ENCODE measurements at regions not wholly inside any gene's neighbourhood (a gene's known extent, or its start where the extent isn't known, plus 50 kb on each side); places are given as distances from the start of the nearest gene placed in this dataset.

DNA sequence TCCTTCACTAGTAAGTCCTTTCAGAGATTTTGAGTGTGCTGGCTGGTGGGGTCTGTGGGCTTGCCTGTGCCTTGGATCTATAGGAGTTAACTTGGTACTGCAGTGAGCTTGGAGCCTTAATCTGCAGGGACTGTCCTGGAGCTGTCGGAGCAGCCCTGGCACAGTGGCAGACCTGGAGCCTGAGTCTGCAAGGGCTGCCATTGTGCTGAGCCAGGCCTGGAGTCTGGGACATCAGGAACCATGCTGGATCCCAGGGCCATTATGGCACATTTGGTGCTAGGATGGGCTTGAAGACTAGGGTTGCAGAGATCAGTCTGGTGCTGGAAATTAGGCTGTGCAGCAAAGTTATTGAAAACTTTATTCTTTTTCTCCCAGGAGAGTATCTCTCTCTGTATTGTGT, 665.4 kb downstream of the METTL15 start:
- no peaks in the 10 kb centered on the region for H3K36me3 ChIP-seq (ENCODE audit: control insufficient read depth, insufficient read depth, low read length)
- no peak overlapping the region for H3K4me3 ChIP-seq (replicated peaks; ENCODE audit: low read depth, low read length)
- TF ChIP-seq, protein P1, sequence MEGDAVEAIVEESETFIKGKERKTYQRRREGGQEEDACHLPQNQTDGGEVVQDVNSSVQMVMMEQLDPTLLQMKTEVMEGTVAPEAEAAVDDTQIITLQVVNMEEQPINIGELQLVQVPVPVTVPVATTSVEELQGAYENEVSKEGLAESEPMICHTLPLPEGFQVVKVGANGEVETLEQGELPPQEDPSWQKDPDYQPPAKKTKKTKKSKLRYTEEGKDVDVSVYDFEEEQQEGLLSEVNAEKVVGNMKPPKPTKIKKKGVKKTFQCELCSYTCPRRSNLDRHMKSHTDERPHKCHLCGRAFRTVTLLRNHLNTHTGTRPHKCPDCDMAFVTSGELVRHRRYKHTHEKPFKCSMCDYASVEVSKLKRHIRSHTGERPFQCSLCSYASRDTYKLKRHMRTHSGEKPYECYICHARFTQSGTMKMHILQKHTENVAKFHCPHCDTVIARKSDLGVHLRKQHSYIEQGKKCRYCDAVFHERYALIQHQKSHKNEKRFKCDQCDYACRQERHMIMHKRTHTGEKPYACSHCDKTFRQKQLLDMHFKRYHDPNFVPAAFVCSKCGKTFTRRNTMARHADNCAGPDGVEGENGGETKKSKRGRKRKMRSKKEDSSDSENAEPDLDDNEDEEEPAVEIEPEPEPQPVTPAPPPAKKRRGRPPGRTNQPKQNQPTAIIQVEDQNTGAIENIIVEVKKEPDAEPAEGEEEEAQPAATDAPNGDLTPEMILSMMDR (IDR thresholded peaks at IDR 0.05; ENCODE audit: insufficient read depth, low read length, poor library complexity, severe bottlenecking), result no peak
- no peak for DNase-seq (ENCODE audit: extremely low read depth, insufficient read length)
- no peaks in the 10 kb centered on the region for H3K27me3 ChIP-seq (replicated peaks; ENCODE audit: control insufficient read depth, insufficient read depth, low read length)

- Histone ChIP-seq H3K4me3 (replicated peaks; ENCODE audit: low read depth, low read length) (no peak overlapping the region), H3K27me3 (replicated peaks; ENCODE audit: control insufficient read depth, insufficient read depth, low read length) (no peaks in the 10 kb centered on the region), H3K36me3 (ENCODE audit: control insufficient read depth, insufficient read depth, low read length) (no peaks in the 10 kb centered on the region)
- TF ChIP-seq, protein P1 (IDR thresholded peaks at IDR 0.05; ENCODE audit: insufficient read depth, low read length, poor library complexity, severe bottlenecking), result no peak
- no peak for DNase-seq (ENCODE audit: extremely low read depth, insufficient read length)
Observed at GRCh38 chr11:28770806-28771205, 662.6 kb downstream of the METTL15 start.

DNA sequence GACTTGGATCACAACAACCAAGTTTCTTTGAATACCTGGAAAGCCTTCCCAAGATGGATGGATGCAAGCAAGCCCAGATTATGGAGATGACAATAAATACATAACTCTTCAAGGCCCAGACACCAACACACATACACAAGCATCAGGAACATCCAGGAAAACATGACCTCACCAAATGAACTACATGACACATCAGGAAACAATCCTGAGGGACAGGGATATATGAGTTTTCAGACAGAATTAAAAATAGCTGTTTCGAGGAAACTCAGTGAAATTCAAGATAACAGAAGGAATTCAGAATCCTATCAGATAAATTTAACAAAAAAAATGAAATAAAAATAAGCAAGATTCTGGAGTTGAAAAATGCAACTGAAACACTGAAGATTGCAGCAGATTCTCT, 659.4 kb downstream of the METTL15 start:
- TF ChIP-seq, protein P1 (IDR thresholded peaks at IDR 0.05; ENCODE audit: insufficient read depth, low read length, poor library complexity, severe bottlenecking), result no peak
- DNase-seq (ENCODE audit: extremely low read depth, insufficient read length), result no peak
- no peak overlapping the region for H3K4me3 ChIP-seq (replicated peaks; ENCODE audit: low read depth, low read length)
- no peaks in the 10 kb centered on the region for H3K36me3 ChIP-seq (ENCODE audit: control insufficient read depth, insufficient read depth, low read length)
- no peaks in the 10 kb centered on the region for H3K27me3 ChIP-seq (replicated peaks; ENCODE audit: control insufficient read depth, insufficient read depth, low read length)

DNA sequence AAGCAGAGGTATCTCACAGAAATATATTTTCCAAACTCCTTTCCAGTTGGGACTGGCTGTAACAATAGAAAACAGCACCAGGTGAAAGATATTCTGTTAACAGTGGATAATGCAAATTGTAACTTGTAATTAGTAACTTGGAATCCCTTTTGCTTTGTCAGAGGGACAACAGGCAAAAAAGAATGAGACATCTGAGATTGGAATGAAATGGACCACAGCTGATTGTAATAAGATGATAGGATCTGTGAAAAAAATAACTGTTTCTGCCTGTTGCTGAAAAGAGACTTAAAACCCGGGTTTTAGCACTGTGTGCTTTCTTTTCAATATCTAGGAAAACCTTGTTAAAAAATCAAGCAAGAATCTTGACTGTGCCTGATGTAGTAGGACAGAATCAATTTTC, 655.7 kb downstream of the METTL15 start:
- TF ChIP-seq, protein P1 (IDR thresholded peaks at IDR 0.05; ENCODE audit: insufficient read depth, low read length, poor library complexity, severe bottlenecking), result no peak
- Histone ChIP-seq H3K27me3 (replicated peaks; ENCODE audit: control insufficient read depth, insufficient read depth, low read length) (no peaks in the 10 kb centered on the region), H3K4me3 (replicated peaks; ENCODE audit: low read depth, low read length) (no peak overlapping the region), H3K36me3 (ENCODE audit: control insufficient read depth, insufficient read depth, low read length) (no peaks in the 10 kb centered on the region)
- no peak for DNase-seq (ENCODE audit: extremely low read depth, insufficient read length)

GRCh38 chr11:28763151-28763550, 655.0 kb downstream of the METTL15 start:
- Histone ChIP-seq H3K4me3 (replicated peaks; ENCODE audit: low read depth, low read length) (no peak overlapping the region), H3K36me3 (ENCODE audit: control insufficient read depth, insufficient read depth, low read length) (no peaks in the 10 kb centered on the region), H3K27me3 (replicated peaks; ENCODE audit: control insufficient read depth, insufficient read depth, low read length) (no peaks in the 10 kb centered on the region)
- TF ChIP-seq, protein P1 (IDR thresholded peaks at IDR 0.05; ENCODE audit: insufficient read depth, low read length, poor library complexity, severe bottlenecking), result no peak
- no peak for DNase-seq (ENCODE audit: extremely low read depth, insufficient read length)

DNA sequence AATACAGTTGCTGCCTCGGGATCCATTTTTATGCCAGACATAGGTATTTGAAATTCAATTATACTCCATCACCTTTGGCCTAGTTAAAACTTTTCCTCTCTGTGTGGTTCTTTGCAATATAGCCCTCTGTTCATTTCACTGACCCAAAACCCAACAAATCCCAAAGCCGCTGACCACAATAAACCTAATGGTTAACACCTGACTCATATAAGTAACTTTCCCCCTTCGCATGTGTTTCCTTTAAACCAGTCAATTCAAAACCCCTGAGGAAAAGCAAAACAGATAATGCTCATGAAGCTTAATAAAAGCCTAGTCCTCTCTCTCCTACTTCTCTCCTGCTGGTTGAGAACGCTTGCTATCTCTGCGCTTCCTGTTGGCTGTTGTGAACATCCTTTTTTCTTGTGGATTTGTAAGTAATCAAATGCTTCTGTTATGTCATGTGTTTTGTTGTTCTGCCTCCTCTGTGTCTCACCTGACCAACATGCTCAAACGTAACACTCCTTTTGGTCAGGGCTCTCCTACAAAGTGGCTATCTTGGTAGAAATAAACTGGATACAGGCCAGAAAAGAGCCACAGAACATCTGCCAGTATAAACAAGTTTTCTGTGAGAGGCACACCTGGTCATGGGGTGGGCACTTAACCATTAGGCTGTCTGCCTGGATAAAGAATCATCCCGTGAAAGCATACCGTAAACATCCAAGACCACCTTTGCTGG, 652.6 kb downstream of the METTL15 start:
- H3K36me3 ChIP-seq (ENCODE audit: control insufficient read depth, insufficient read depth, low read length), result no peaks in the 10 kb centered on the region
- no peak for DNase-seq (ENCODE audit: extremely low read depth, insufficient read length)
- H3K27me3 ChIP-seq (replicated peaks; ENCODE audit: control insufficient read depth, insufficient read depth, low read length), result no peaks in the 10 kb centered on the region
- no peak overlapping the region for H3K4me3 ChIP-seq (replicated peaks; ENCODE audit: low read depth, low read length)
- TF ChIP-seq, protein P1 (IDR thresholded peaks at IDR 0.05; ENCODE audit: insufficient read depth, low read length, poor library complexity, severe bottlenecking), result no peak
